ENCODE measurements at regions not wholly inside any gene's neighbourhood (a gene's known extent, or its start where the extent isn't known, plus 50 kb on each side); places are given as distances from the start of the nearest gene placed in this dataset.
A peak's percentile ranks its signal among the peaks of the same experiment; 100 is the strongest.
"Not testable (repeated sequence)": the region's sequence is repeated elsewhere in the genome, so short reads cannot be mapped to it uniquely, and the experiment has no call there.

GRCh38 chr17:71850812-71851211, 270.0 kb upstream of the SOX9 start:
- DNase-seq: no peak

- no peak for DNase-seq
These were observed 265.8 kb upstream of the SOX9 start for GRCh38 chr17:71855010-71855409.

GRCh38 chr17:71864755-71865154, 256.1 kb upstream of the SOX9 start:
- DNase-seq: no peak

- no peak for DNase-seq
These were observed 254.7 kb upstream of the SOX9 start for GRCh38 chr17:71866095-71866494.

GRCh38 chr17:71869293-71869692, 251.5 kb upstream of the SOX9 start:
- DNase-seq: no peak

- DNase-seq: no peak
These were observed 250.8 kb upstream of the SOX9 start for GRCh38 chr17:71869841-71870545.

GRCh38 chr17:71870546-71870862, 250.3 kb upstream of the SOX9 start:
- no peak for DNase-seq

GRCh38 chr17:71872843-71873485, 247.9 kb upstream of the SOX9 start:
- no peak for DNase-seq

GRCh38 chr17:71874773-71875172, 246.0 kb upstream of the SOX9 start:
- not testable (repeated sequence) for DNase-seq

- no peak for DNase-seq
These were observed 242.5 kb upstream of the SOX9 start for GRCh38 chr17:71878271-71878670.

- DNase-seq: no peak
These were observed 241.8 kb upstream of the SOX9 start for GRCh38 chr17:71878998-71879397.

- DNase-seq: no peak
These were observed 239.8 kb upstream of the SOX9 start for GRCh38 chr17:71881041-71881440.

GRCh38 chr17:71881581-71881980, 239.2 kb upstream of the SOX9 start:
- no peak for DNase-seq

- no peak for DNase-seq
These were observed 237.6 kb upstream of the SOX9 start for GRCh38 chr17:71883258-71883657.

- no peak for DNase-seq
These were observed 237.0 kb upstream of the SOX9 start for GRCh38 chr17:71883845-71884244.

GRCh38 chr17:71885662-71886061, 235.2 kb upstream of the SOX9 start:
- no peak for DNase-seq

- DNase-seq: peak; percentile 62
These were observed 221.5 kb upstream of the SOX9 start for GRCh38 chr17:71899317-71899716.

GRCh38 chr17:71900621-71901229, 220.1 kb upstream of the SOX9 start:
- DNase-seq: peak; percentile 85

GRCh38 chr17:71902894-71903506, 217.8 kb upstream of the SOX9 start:
- DNase-seq: peak; percentile 28

- DNase-seq: no peak
These were observed 215.3 kb upstream of the SOX9 start for GRCh38 chr17:71905376-71906031.

- no peak for DNase-seq
These were observed 211.7 kb upstream of the SOX9 start for GRCh38 chr17:71909155-71909554.

GRCh38 chr17:71910002-71910401, 210.8 kb upstream of the SOX9 start:
- DNase-seq: no peak

- no peak for DNase-seq
These were observed 206.8 kb upstream of the SOX9 start for GRCh38 chr17:71914042-71914441.

- DNase-seq: no peak
These were observed 206.0 kb upstream of the SOX9 start for GRCh38 chr17:71914812-71915211.

Data from EL (cell line).